Dedifferentiated amniotic fluid mesenchymal stem cell (primary cell): ENCODE measurements at regions not wholly inside any gene's neighbourhood (a gene's known extent, or its start where the extent isn't known, plus 50 kb on each side); places are given as distances from the start of the nearest gene placed in this dataset.
"Not testable (repeated sequence)": the region's sequence is repeated elsewhere in the genome, so short reads cannot be mapped to it uniquely, and the experiment has no call there.

Experiments used
- DNase-seq: peaks from one replicate; pipeline ENCODE4 v3.0.0-alpha.2; 2016; ENCODE audit errors: extremely low spot score

GRCh38 chr6:97347111-97347510, 64.1 kb upstream of the MMS22L start:
- no peak for DNase-seq

GRCh38 chr6:97361286-97361685, 78.3 kb upstream of the MMS22L start:
- DNase-seq, result no peak

GRCh38 chr6:97364327-97364726, 81.3 kb upstream of the MMS22L start:
- no peak for DNase-seq

- not testable (repeated sequence) for DNase-seq
These were observed 99.1 kb upstream of the MMS22L start for GRCh38 chr6:97382071-97382470.

GRCh38 chr6:97392735-97393134, 109.7 kb upstream of the MMS22L start:
- no peak for DNase-seq

GRCh38 chr6:97394160-97394748, 111.2 kb upstream of the MMS22L start:
- peak; percentile 58 for DNase-seq

GRCh38 chr6:97396880-97397279, 113.9 kb upstream of the MMS22L start:
- DNase-seq, result no peak

- no peak for DNase-seq
These were observed 116.2 kb upstream of the MMS22L start for GRCh38 chr6:97399208-97399607.

- DNase-seq, result no peak
These were observed 118.5 kb upstream of the MMS22L start for GRCh38 chr6:97401533-97401932.

- DNase-seq, result no peak
These were observed 122.9 kb upstream of the MMS22L start for GRCh38 chr6:97405818-97406409.

- no peak for DNase-seq
These were observed 123.6 kb upstream of the MMS22L start for GRCh38 chr6:97406633-97407032.

- DNase-seq, result no peak
These were observed 128.6 kb upstream of the MMS22L start for GRCh38 chr6:97411610-97412009.

GRCh38 chr6:97412511-97412910, 129.5 kb upstream of the MMS22L start:
- no peak for DNase-seq

- DNase-seq, result no peak
These were observed 139.2 kb upstream of the MMS22L start for GRCh38 chr6:97422171-97422570.

GRCh38 chr6:97423190-97423589, 140.2 kb upstream of the MMS22L start:
- no peak for DNase-seq

- no peak for DNase-seq
These were observed 144.6 kb upstream of the MMS22L start for GRCh38 chr6:97427648-97428047.

- DNase-seq, result no peak
These were observed 154.1 kb upstream of the MMS22L start for GRCh38 chr6:97437087-97437486.

GRCh38 chr6:97438011-97438671, 155.1 kb upstream of the MMS22L start:
- DNase-seq, result no peak

- no peak for DNase-seq
These were observed 157.7 kb upstream of the MMS22L start for GRCh38 chr6:97440590-97441176.

GRCh38 chr6:97443408-97444080, 160.5 kb upstream of the MMS22L start:
- DNase-seq, result no peak

GRCh38 chr6:97445407-97445806, 162.4 kb upstream of the MMS22L start:
- DNase-seq, result no peak

GRCh38 chr6:97449444-97449966, 166.5 kb upstream of the MMS22L start:
- DNase-seq, result no peak
